Erythroblast (primary cell): ENCODE measurements at regions not wholly inside any gene's neighbourhood (a gene's known extent, or its start where the extent isn't known, plus 50 kb on each side); places are given as distances from the start of the nearest gene placed in this dataset.

ENCODE experiments used
- GATA1 ChIP-seq: IDR thresholded peaks from 2 replicates; pipeline ENCODE4 v1.6.1; 2011; ENCODE audit warnings: low read depth, mild to moderate bottlenecking, control low read depth, low read length, moderate library complexity
- POLR2A ChIP-seq: IDR thresholded peaks from 2 replicates; pipeline ENCODE4 v1.6.1; 2011; ENCODE audit warnings: mild to moderate bottlenecking, low read length

- no peak for TF ChIP-seq POLR2A
- TF ChIP-seq GATA1 = no peak
Measured at GRCh38 chr3:18223974-18224373, 201.2 kb downstream of the SATB1 start.
